Hematopoietic multipotent progenitor cell treated with erythropoietin and hydrocortisone succinate and interleukin-3 and kit ligand, for 15 days (in vitro differentiated cells): ENCODE measurements at regions not wholly inside any gene's neighbourhood (a gene's known extent, or its start where the extent isn't known, plus 50 kb on each side); places are given as distances from the start of the nearest gene placed in this dataset.
"Not testable (repeated sequence)": the region's sequence is repeated elsewhere in the genome, so short reads cannot be mapped to it uniquely, and the experiment has no call there.

Experiments used
- DNase-seq: peaks from one replicate; pipeline ENCODE4 v3.0.0-alpha.2; 2015; ENCODE audit warnings: low spot score

DNA sequence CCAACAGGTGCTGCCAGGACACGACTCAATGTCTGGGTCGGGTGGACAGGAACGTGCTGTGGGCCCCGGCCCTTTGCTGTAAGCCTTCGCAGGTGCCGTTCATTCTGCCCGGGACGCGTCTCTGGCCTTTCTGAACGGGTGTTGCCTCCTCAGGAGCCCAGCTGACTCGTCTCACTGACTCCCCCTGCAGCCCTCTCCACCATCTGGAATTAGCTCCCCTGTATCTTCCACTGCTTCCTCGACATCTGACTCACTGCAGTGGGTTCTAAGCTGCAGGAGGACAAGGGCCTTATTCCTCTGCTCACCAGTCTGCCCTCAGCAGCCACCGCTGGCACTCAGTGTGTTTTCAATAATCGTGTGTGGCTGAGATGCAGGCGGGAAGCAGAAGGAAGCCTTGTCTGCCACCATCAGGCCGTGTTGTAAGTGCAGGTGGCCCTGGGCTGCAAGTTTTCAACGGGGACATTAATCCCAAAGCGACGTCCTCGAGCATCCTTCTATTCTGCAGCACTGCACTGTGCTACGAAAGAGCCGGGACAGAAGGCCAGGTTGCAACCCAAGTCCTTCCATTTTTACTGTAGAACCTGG, 256.2 kb downstream of the FOXL1 start:
- no peak for DNase-seq

DNA sequence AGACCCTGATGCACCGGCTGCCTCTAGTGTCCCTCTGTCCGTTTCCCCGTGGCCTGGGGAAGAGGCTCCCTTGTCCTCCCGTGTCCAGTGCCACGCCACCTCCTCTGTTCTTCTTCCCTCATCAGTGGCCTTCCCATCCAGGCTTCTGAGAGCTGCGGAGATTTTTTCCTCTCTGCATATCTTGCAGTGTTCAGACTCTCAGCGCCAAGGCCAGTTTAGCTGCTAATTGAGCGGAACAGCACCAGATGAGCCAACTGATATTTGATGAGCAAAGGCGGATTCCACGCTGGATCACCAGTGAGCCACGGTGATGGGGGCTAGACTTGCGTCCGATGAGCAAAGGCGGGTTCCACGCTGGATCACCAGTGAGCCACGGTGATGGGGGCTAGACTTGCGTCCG, 257.6 kb downstream of the FOXL1 start:
- DNase-seq: no peak

DNA sequence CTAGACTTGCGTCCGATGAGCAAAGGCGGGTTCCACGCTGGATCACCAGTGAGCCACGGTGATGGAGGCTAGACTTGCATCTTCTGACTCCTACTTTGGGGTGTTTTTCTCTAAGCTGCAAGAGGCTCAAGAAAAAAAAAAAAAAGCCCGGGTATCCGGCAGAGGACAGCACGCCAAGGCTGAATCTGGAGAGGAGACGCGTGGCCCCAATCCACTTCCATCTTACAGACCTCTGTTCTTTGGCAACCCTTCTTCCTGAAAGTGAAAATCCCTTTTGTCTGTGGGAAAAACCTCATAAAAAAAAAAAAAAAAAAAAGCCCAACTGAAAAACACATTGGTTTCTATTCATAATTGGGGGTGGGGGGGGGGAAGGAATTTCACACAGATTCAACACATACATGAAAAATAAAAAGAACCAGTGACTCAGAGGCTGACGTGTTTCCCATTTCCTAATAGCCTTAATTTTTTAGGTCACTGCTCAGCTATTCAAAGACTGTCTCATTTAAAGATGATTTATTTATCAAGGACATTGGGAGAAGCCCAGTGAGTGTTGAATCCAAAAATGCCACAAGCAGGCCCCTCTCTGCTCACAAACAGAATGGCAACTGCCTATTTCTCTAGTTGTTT, 258.3 kb downstream of the FOXL1 start:
- no peak for DNase-seq

DNA sequence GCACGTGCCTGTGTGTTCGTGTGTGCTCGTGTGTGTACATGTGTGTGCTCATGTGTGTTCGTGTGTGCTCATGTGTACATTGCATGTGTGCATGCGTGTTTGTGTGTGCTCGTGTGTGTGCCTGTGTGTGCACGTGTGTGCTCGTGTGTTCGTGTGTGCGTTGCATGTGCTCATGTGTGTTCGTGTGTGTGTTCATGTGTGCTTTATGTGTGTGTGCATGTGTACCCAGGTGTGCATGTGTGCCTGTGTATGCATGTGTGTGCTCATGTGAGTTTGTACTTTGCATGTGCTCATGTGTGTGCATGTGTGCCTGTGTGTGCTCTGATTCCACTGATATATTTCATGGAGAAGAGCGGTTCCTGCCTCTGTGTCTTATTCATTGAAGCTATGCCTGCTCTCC, 265.5 kb downstream of the FOXL1 start:
- DNase-seq: no peak

DNA sequence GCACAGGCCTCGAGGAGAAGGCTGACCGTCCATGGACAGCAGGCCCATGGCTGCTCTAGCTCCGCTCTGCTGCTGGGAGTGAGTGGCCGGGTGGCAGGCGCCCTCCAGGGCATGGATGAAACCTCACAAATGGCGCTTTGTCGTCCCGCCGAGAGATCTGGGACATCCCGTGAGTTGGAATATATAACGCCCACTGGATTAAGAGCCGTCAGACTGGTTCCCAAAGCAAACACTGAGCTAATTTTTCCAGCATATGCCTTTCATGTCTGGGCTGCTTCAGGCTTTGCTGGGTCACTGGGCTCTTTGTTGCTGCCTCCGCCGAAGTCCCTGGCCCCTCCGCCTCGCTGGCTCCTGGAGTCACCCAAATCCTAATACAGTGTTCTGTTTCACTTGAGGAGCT, 266.3 kb downstream of the FOXL1 start:
- no peak for DNase-seq

DNA sequence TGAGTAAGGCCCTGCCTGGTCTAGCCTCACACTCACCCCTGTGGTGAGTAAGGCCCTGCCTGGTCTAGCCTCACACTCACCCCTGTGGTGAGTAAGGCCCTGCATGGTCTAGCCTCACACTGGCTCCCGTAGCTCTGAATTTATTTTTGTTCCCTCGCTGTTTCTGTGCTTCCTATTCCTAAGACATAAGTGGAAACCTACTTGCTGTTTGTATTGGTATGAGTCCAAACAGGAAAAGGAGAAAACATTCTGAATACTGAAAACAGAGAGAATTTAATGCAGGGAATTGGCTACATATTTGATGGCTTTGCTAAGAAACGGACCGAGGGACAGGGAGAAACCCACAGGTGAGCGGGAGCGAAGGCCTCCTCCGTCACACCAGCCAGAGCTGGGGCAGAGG, 267.8 kb downstream of the FOXL1 start:
- no peak for DNase-seq

DNA sequence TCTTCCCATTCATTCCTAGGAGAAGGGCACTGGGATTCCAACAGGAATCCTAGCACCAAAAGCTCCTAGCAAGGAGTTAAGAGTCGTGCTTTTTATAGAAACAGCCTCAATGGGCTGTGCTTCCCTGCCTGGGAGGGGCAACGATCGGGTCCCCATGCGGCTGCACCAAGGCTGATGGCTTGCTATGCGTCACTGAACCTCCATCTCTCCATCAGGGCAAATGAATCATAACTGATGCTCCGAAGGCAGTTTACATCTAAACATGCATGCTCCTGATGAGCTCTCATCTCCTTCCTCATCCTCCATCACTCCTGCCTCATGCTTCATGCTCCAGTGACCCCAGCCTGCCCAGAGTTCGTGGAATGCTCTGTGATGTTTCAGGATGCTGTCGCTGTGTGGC, 270.5 kb downstream of the FOXL1 start:
- DNase-seq: no peak

DNA sequence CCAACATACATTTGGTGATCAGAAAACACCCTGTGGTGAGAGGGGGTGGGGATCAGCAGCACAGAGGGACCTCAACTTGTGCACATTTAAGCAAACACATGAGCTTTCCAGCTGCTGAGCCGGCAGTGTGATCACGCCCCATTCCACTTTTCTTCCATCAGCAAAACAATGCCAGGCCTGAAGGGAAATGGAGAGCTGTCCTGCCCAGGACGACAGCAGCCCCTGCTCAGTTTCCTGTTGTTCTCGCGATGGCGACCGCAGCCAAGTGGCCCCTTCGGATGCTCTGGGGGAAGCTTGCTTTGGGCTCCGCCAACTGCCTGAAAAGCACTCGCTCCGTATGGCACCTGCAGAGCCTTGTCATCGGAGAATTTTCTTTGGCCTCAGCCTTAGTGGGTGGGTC, 272.3 kb downstream of the FOXL1 start:
- DNase-seq: no peak

DNA sequence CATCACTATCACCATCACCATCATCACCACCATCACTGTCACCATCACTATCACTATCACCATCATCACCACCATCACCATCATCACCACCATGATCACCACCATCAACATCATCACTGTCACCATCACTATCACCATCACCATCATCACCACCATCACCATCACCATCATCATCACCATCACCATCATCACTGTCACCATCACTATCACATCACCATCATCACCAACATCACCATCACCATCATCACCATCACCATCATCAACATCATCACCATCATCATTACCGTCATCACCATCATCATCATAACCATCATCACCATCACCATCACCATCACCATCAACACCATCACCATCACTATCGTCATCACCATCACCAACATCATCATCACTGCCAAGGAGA, 273.8 kb downstream of the FOXL1 start:
- DNase-seq: no peak

DNA sequence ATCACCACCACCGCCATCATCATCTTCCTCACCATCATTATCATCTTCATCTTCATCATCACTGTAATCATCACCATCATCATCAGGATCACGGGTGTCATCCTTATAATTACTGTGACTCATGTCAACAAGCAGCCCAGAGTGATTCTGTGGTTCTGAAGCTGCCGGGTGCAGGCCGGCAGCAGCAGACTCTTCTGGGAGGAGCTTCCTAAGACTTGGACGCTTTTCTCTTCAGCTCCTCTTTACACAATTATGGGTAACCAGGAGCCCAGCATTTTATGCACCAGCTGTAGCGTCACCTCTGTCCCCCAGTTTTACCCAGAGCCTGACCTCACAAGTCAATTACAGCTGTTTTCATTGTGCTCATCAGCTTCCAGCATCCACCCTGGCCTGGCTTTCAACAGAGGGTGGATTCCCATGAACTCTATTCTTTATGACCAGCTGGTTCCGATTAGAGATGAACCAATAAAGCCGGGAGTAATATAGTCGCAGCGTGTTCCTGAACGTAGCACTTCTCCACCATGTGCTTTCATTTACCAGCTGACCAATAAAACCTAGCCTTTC, 275.8 kb downstream of the FOXL1 start:
- DNase-seq: no peak

DNA sequence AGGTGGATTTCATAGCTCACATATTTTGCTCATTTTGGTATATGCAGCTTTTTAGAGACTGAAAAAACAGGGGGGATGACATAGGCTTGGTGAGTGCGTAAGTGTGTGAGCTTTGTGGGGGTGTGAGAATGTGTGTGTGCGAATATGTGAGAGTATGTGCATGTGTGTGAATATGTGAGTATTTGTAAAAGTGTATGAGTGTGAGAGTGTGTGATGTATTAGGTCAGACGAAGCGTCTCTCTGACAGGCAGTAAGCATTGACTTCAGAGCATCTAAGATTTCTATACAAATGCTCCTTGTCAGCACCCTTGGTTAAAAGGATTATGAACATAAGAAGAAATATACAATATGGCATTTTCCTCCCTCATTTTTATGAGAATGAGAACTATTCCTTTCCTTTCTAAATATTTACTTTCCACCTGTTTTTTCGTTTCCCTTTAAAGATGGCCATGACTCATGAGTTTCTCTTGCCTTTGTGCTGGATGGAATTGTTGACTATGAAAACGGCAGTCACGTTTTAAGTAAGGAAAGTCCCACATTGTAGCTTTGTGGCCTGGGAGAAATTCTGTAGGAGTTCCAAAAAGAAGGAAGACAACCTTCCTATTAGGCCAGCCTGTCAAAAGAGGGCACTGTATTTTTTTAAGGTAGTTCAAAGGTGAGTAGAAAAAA, 276.4 kb downstream of the FOXL1 start:
- no peak for DNase-seq

DNA sequence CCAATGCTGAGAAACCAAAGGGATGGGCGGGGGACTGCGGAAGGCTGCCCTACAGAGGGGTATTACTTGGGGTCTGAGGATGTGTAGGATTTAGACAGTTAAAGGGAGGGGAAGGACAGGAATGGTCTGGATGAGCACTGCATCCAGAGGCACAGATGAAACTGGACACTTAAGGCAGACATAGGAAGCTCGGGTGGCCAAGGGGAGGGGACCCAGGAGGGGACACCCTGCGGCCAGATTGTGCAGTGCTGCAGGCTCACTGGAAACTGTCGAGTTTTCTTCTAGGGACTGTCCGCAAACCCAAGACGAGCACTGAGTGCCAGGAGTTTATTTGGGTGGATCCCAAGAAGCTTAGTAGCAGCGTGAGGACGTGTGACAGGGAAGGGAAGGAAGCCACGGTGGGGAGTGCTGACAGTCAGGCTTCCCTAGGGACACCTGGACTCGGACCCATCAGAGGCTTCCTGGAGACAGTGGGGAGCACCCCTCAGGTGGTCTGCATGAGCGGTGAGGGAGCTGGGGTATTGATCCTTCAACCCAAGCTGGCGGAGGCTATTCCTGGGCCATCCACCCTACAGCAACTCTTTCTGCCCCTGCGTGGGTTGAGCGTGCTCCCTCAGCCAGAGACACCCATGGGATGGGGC, 278.7 kb downstream of the FOXL1 start:
- no peak for DNase-seq

DNA sequence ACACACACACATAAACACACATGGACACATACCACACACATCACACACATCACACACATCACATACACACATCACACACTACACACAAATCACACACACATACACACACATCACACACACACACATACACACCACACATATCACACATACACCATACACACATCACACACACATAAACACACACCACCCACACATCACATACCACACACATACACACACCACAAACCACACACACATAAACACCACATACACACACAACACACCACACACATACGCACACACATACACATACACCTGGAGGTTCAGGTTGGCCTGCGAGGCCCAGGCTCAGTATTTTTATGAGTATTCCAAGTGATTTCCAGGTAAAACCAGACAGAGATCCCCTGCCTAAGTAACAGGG, 279.5 kb downstream of the FOXL1 start:
- no peak for DNase-seq

DNA sequence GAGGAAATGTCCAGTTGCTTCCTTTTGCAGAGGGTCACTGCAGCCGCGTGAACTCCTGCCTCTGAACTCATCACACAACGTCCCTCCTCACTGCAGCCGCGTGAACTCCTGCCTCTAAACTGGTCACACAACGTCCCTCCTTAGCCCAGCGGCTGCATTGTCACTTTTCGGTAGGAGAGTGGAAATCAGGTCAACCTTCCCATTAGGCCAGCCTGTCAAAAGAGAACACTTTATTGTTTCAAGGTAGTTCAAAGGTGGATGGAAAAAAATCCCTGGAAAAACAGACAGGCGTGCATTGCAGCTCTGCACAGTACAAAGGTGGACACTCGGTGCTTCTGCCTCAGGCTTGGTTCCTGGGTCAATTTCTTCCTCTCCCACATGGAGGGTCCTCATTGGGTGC, 280.2 kb downstream of the FOXL1 start:
- DNase-seq: no peak

DNA sequence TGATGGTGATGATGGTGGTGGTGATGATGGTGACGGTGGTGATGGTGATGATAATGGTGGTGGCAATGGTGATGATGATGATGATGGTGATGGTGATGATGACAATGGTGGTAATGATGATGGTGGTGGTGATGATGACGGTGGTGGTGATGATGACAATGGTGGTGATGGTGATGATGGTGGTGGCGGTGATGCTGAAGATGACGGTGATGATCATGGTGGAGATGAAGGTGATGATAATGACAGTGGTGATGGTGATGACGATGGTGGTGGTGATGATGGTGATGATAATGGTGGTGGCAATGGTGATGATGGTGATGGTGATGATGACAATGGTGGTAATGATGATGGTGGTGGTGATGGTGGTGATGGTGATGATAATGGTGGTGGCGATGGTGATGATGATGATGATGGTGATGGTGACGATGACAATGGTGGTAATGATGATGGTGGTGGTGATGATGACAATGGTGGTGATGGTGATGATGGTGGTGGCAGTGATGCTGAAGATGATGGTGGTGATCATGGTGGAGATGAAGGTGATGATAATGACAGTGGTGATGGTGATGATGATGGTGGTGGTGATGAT, 283.0 kb downstream of the FOXL1 start:
- not testable (repeated sequence) for DNase-seq

DNA sequence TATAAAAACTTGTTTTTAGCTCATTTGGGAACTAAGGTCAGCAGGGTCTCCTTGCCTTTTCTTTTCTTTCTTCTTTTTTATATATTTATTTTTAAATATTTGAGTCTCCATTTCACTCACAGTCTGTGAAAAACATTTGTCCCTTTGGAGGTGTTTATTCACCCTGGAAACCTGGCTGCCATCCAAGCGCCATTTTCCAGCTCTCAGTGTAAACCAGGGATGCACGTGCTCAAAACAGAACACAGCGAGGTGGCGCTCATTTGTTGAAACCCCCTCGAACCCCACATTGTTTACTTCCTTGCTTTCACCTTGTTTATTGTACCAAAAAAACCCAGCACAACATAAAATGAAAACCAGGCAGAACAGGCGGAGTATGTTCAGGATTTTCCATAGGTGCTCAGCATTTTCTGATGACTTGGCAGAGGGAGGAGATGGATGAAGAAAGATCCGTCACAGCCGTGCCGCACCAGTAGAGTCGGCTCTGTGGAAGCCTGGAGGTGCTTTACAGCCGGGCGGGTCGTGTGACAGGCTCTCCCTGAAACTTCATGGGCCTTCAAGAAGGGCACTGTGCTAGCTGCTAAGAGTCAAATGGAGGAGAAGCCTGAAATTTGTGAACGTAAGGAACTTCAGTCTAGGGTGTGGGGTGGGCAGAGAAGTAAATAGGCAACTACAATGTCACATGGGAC, 284.4 kb downstream of the FOXL1 start:
- DNase-seq: no peak

DNA sequence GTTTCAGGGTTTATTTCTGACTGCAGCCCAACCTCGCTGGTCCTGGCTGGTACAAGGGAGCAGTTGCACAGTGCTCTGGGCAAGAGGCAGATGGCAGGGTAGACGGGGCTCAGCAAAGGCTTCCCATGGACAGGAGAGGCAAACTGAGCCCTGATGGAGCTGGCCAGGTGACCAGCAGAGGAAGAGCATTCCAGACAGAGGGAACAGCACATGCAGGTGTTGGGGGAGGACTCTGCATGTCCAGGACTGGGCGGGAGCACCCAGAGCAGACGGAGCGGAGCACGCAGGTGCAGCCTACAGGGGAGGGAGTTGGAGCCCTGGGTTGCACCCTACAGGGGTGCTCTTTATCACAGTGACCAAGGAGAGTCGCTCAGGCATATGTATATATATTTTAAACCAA, 285.3 kb downstream of the FOXL1 start:
- DNase-seq: no peak

DNA sequence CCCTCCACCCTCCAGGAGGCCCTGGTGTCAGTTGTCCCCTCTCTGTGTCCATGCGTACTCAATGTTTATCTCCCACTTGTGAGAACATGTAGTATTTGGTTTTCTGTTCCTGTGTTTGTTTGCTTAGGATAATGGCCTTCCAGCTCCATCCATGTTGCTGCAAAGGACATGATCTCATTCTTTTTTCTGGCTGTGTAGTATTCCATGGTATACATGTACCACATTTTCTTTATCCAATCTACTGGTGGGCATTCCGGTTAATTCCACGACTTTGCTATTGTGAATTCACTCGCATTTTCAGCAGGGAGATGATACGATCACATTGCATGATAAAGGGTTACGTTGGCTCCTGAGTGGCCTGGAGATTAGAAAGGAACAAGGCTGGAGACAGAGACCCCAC, 286.2 kb downstream of the FOXL1 start:
- DNase-seq: no peak

DNA sequence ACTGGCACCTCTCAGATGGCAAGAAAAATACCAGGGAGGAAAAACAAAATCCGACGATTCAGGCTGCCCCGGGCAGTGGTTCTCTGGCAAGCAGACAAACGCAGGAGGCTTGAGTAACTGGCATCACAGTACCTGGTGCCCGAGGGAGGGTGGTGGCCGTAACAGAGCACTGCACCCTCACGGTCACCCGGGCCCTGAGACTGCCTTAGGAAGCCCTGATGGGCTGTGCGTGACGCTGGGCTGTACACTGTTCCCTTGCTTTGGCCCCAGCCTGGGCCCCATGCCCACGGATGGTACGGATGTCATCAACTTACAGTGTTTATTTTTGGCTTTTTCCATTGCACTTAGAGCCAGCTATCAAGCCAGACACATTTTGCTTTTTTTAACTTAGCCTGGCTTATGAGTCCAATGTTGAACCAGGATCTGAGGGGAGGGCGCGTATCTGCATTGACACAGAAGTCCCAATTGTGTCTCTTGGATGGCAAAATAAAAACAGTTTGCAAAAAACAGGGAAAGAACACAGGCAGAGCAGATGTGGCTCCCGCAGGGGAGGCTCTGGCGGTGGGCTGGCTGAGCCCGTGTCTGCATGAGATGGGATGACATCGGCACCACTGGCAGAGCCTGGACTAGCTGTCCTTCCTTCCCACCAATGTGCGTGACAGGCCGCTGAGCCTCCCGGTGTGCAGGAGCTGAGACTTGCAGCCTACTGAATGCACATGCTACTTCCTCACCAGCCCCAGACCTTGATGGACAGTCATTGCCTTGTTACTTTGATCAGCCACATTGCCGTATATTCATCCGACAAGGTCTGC, 287.7 kb downstream of the FOXL1 start:
- DNase-seq: no peak

DNA sequence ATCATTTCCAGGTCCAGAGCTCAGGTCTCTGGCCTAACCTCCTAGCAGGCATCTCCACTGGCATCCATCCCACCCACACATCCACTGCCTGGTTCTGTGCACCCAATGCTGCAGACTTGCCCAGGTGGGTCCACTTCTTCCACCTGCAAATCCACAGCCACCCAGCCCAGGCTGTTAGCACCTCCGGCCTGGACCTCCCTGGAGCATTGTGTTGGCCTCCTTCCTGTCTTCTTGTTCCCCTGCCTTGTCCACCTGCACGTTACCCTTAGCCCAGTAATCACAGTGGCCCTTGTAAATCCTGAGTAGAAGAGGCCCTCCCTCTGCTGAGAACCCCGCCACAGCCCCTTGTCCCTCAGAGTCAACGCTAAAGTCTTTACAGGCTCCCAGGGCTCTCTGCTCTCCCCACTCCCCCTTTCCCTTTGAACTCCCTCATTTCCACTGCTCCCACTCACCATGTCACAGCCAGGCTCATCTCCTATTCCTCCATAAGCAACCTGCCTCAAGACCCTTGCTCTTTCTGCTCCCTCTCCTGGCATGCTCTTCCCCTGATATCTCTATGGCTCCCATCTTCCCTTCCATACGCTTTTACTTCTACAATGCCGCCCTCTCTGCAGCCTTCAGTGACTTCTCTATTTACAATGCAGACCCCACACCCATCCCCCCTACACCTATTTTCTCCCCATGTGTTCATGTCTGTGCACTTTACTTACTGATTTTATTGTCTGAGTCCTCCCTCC, 288.8 kb downstream of the FOXL1 start:
- no peak for DNase-seq

DNA sequence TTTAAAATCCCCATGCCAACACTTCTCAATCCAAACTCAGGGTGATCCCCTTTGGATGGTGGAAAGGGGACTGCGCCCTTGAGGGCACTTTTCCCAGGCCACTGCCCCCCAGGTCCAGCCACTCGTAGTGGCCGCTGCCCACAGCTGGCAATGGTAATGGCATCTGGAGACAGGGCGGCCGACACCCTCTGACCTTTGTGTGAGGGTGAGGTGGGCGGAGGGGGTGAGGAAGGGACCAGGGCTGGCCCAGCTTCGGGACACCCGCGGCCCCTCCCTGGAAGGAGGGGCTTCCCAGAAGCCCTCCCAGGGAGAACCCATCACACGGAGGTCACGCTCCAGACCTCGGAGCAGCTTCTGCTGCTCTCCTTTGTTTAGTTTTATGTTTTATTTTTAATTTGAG, 289.7 kb downstream of the FOXL1 start:
- DNase-seq: no peak
